SHP77 treated with DMSO at 0.1 percent for 48 hours (cell line): ENCODE measurements at regions not wholly inside any gene's neighbourhood (a gene's known extent, or its start where the extent isn't known, plus 50 kb on each side); places are given as distances from the start of the nearest gene placed in this dataset.

ENCODE experiments used
- DNase-seq: peaks from one replicate; lab custom pipeline; 2025; lab: John Stamatoyannopoulos, UW

DNA sequence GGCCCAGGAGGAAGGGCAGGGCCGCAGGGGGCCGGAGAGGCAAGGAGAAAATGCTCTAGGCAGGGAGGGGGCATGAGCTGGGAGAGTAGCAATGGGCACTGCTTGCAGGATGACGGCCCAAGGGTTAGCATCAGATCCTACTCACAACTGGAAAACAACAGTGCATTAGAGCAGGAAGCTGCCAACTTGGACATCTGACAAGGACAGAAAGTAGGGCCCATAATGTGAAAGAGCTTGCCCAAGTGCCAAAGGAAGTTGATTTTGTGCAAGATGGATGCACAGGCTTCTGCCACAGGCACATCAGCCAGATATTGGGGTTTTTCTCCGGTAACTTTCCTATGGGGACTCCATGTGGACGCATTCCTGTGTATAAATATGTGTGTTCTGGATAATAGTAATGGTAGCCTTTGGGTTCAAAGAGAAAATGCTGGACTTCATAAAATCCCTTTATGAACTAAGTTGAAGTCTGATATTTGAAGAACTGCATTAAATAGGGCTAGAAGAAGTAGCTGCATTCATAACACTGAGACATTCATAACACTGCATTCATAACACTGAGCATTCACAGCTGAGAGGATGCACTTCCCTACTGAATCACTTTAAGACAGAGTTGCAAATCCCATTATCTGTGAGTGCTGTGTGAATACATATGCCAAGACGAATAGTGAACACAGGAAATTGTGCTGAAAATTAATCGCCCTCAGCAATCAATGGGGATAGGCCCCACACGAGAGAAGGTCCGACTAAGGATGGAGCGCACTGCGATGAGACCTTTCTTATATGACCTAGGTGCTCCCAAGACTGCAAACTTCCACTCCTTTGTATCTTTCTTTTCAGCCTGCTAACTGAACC, 235.6 kb upstream of the PRDM1 start:
- no peak for DNase-seq

DNA sequence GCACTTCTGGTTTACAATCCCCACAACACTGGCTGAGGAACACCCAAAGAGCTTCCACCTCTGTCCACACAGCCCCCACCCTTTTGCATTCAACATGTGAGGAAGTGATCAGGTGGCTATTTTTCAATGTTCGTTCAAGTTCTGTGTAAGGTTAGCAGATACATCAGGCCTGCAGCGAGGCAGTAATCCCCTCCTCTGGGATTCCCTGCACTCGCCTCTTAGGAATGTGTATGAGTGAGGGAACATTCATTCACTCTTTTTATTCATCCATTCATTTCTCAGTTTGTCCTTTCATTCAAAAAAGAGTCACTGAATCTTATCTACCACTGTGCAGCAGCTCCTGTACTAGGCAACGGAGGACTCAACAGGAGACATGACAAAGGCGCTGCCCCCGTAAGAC, 236.4 kb upstream of the PRDM1 start:
- no peak for DNase-seq

DNA sequence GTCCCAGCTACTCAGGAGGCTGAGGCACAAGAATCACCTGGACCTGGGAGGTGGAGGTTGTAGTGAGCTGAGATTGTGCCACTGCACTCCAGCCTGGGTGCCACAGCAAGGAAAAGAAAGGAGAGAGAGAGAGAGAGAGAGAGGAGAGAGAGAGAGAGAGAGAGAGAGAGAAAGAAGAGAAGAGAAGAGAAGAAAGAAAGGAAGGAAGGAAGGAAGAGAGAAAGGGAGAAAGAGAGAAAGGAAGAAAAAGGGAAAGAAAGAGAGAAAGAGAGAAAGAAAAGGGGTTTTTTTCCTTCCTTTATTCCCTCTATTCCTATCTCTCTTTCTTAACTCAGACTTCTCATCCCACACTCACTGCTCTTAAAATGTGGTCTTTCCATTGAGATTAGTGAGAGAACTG, 238.7 kb upstream of the PRDM1 start:
- no peak for DNase-seq

DNA sequence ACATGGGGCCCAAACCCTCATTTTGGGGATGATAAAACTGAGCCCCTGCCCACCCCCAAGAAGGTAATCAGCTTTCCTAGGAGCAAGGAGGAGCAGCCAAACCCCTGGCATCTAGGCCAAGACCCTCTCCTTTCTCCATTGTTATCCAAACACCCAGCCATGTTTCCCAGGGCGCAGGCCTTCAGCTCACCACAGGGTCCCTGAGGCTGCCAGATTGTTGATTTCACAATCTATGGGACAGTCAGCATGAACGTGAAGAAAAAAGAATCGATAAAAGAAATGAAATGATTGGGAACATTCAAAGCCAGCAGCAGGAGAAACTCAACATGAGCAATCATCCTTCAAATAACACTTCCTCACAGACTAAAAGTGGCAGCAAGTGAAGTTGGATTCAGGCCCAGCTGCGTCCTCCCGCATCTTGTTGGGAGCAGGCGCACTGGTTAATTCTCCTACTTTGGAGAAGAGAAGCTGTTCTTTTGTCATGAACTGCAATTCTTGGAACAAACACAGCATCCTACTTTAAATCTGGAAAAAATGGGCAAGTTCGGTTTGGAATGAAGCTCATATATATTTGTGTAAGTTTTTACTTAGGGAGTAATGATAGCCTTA, 241.8 kb upstream of the PRDM1 start:
- DNase-seq, result no peak

DNA sequence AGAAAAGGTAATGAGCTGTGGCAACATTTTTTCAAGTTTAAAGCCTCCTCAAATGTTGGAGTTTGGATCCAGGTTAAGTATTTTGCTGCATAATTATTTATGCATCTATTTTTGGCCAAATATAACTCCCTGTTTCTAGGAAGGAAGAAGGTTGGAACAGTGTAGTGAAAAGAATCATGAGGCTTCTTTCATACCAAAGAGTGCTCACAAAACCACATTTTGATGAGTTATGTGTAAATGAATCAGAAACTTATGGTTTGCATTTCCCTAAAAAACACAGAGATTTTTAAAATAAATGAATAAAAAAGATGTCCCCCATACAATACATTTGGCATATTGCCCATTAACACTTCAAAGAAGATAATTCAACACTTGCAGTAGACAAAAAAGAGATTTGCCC, 246.9 kb upstream of the PRDM1 start:
- DNase-seq, result no peak

DNA sequence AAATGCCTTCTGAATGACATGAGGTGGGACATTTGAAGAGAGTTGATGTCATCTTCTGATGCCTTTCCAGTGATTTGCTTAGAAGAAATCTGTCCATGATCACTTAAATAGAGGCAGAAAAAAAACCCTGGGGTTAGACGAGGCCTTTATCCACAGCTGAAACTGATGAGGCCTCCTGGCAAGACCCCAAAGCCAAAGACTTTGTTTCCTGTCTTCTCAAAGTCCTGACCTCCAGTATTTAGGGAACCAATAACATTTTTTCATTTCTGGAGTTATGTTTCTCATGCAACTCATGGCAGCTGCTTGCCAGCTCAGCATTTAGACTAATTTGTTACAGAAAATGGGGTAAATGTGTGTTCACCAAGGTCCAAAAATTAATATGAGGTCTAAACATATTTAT, 248.0 kb upstream of the PRDM1 start:
- DNase-seq, result no peak

DNA sequence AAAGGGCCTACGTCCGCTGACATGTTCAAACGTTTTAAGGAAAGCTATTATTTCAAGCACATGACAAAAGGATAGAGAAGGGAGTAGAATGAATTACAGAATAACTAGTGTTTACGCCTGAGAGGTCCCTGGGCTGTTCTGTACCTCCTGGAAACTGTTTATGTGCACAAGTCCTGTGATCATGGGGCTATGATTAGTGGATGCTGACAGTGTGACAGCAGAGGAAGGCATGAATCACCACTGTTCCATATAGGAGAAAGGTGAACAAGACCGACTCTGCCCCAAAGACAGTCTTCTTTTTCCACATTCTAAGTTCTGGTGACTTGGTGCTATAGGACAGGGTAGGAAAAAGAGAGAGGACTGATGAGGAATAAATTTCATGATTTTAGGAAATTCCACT, 249.2 kb upstream of the PRDM1 start:
- DNase-seq, result no peak

DNA sequence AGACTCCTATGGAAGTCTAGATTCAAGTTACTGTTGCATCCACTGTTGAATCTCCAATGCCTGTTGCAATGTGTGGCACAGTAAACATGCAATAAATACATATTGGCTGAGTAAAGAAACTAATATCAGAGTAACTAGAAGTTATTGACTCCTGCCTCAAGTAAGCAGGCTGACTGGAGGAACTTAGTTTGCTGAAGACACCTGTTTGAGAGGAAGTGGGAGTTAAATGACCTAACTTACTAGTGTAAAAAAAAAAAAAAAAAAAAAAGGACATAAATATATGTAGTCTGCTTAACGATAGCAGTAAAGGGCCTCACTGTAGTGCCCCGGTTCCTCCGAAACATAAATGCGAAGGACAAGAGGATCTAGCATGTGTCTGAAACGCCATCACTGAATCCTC, 249.8 kb upstream of the PRDM1 start:
- no peak for DNase-seq

DNA sequence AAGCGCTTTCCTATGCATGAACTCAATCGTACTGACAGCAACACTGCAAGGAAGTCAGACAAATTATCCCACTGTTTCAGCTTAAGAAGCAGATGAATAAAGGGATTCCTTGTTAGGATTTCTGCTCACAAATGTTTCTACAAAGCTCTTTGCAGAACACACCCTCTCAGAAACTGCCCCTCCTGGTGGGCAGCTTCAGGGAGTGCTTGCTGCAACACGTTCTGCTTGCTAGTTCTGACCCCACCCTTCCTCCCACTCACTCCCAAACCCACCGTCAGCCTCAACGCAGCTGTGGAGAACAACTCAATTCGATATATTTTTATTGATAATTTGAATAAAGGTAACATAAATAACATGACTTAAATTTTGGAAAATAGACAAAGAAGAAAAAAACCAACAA, 250.8 kb upstream of the PRDM1 start:
- DNase-seq, result no peak

DNA sequence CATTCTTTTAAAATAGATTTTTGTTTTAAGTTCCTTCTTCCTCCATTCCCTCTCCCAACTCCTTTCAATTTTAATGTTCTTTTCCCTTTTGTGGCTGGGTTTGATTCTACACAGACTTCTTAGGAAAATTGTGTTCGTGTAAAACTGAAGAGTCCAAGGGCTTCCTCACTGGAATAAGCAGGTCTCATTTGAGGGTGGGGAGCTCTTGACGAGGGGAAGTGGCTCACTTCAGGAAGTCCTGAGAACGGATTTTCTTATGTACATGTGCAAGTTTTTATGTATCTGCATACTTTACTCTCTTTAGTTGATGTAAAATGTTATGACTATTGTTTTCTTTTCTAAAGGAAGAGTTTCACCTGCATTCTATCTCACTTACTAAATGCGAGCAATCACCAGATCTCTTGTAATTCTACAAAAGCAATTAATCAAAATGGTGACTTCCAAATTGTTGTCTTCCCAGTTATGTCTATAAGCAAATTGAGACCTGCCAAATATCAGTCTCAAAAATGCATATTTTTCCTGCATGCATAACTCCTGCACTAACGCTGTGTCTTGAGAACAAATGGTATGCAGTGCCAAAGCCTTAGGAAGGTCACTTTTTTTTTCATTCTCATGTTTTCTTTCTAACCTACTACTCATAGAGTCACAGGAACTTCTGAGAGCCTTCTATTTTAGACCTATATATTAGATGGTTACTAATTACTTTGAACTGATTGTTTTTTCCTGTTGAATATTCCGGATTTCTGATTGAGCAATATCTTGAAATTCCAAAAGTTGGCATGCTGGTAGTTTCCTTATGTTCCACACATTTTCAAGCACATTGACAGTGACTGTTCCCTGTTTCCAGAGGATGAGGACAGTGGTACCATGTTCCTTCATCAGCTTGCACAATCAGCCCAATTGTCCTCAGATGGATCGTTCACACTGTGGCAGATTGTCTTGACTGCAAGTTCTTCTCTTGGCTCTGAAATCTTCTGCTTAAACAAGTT, 251.9 kb upstream of the PRDM1 start:
- DNase-seq, result no peak

DNA sequence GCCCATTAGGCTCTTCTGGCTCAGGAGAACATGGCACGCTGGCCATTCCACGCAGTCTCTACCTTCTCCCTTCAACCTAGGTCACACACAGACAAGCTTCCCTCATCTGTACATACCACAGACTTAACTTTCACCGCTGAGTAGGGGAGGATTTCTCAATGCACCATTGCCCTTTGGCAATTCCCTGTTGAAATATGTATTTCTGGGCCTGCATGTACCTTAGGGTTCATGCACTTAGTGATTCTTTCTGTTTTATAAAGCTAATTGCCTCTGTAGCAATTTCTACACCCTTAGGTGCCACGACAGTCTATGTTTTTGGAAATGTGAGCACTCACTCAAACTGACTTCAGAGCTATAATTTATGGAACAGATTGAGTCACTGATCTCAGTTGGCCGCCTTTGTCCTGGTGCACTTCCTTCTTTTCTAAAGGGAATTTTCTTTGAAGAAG, 253.8 kb upstream of the PRDM1 start:
- no peak for DNase-seq

DNA sequence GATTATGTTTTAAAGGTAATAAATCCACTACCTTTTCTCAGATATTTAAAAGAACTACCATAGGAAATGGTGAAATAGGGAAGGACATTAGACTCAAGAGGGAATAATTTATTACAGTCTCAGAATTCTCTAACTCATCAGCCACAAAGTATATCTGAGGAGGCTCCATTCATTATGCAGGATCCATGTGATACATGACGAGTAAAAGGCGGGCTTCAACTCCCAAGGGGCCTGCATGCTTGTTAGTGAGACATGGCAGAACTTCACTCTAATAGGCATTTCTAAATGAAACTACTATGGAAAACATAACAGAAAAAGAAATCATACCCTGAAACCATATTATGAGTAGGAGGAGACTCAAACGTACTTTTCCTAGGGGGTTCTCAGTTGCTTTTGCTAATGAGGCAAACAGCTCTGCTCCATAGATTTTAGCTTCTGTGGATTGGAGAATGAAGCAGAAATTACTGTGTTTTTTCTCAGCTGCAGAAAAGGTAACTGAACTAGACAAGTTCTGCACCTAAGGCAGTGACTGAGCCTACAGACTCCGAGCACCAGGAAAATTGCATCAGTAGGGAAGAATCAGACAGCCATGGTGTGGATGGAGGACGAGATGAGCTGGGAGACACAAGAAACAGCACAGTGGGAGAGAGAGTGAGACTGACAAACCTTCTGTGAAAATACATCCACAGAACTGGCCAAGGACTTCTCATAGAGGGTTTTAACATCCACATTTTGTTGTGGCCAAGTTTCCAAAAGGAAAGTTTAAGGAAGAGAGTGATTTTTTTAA, 254.6 kb upstream of the PRDM1 start:
- DNase-seq, result no peak

DNA sequence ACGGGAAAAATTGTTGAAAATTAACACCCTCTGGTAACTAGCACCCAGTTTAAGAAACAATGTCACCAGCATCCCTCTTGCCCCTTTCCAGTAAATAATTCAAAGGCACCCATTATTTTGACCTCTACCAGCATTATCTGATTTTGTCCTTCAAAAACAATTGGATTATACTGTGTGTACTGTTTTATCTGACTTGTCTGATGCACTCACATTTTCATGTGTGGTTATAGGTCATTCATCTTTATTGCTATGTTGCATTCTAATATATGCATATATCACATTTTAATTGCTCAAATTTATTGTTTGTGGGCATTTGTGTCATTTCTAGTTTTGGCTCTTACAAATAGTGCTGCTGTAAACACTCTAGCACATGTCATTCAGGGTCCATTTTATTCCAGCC, 260.9 kb upstream of the PRDM1 start:
- no peak for DNase-seq

DNA sequence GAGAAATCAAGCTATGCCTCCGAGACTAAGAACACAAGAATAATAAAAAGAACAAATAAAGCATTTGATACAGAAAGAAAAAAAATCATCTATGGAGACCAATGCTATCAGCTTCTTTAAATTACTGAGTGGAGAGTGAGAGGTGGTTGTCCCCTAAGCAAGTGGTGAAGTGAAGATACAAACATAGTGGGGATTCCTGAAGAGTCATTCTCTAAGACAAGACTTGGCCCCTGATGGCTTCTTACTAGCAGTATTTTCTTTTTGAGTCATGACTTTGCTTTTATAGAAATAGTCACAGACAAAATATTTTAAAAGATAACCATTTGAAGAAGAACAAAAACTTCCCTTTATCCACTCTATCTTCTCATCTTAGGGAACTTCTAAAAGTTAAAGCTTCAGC, 261.4 kb upstream of the PRDM1 start:
- DNase-seq, result no peak

DNA sequence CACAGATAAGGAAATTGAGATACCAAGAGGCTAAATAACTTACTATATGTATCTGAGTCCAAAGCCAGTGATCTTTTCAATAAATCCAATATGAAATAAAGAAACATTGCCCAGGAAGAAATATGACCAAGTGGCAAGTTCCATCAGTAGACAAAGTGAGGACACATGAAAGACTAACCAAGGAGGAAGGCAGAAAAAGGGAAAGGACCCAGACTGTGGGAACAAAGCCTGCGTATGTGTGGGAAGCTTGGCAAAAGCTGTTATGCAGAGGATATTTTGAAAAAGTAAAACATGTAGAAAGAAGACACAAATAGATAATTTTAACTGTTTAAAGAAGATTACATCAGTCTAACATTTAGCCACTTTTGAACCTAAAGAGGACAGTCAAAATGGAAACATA, 264.4 kb upstream of the PRDM1 start:
- DNase-seq, result no peak

DNA sequence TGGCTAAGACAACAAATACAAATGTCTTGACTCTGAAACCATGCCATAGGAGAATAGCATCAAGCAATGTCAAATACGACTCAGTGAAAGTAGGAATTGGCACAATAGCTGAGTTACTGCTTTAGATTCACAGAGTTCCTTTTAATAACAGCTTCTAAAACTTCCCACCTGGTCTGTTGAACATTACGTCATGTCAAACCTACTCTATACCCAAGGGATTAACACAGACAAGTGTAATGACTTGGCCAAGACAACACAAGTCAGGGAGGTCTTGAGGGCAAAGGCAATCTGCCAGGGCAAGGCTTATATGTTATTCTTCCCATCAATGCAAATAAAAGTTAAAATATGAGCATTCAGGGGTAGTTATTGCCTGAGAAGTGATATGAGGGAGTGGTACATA, 265.1 kb upstream of the PRDM1 start:
- DNase-seq, result no peak

DNA sequence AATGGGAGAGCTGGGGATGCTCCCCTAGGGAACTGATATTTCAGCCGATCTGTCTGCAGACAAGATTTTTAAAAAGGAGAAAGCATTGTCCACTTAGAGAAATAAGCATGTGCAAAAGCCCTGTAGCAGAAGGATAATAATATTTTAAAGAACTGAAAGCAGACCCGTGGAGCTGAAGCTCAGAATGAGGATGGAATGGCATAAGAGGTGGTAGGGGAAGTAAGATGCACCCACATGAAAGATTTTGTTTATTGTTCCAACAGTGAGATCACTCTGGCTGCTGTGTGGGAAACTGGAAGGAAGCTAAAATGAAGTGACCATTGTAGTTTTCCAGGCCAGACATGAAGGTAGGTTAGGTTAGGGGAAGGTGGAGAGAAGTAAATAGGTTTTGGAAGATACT, 266.4 kb upstream of the PRDM1 start:
- no peak for DNase-seq

DNA sequence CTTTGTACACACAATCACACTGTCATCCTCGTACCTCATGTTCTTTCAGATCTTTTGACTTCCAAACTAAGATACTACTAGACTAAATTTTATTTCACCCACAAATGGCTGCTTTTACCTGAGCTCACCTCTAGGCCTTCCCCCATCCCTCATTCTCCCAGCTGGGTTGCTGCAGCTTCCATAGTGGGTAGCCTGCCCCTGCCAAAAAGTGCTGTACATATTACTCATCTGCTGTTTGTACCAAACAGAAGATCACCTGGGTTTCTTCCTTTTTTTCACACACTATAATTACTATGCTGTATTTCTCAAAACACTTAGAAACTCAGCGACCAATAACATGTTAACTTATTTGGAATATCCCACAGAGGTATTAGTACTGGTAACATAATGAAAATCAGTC, 267.6 kb upstream of the PRDM1 start:
- DNase-seq, result no peak

DNA sequence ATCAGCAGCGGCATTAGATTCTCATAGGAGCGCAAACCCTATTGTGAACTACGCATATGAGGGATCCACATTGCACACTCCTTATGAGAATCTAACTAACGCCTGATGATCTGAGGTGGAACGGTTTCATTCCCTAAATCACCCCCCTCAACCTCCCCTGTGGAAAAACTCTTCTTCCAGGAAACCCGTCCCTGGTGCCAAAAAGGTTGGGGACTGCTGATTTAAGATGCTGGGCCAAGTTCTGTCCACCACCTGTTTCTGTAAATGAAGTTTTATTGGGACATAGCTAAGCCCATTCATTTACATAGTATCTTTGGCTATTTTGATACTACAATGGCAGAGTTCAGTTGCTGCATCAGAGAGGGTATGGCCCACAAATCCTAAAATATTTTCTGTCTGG, 268.2 kb upstream of the PRDM1 start:
- DNase-seq, result no peak

DNA sequence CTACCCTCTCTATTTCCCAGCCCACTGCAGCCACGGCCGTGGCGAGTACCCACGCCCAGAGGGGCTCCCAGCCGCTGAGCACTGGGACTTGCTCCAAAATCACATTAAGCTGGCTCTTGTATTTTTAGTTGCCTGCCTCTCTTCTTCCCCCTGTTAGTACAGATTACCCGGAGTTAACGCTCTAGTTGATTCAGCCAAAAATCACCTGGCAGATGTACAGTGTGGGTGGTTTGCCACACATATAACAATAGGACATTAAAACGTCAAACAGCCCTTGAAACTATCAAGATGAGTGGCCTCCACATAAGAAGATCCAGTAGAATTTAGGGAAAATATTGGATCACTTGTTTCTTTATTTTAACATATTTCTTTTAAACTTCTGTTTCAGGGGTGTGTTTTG, 268.8 kb upstream of the PRDM1 start:
- DNase-seq, result no peak

DNA sequence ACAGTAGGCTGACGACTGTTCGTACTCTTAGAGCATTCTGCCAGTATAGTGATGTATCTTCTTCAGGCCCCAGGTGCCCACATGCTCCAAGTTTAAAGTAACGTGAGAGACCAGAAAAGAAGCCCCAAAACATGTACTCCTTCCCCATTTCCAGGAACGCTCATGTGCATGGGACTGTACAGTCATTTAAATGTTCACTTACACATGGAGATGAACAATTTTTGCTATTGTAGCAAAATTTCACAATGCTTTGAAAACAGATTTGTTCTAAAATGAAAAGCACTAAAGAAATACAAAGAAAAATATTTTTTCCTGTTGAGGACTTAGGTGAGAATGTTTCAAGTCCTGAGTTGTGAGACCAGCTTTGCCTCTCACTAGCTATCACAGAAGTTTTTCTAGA, 269.3 kb upstream of the PRDM1 start:
- no peak for DNase-seq
